ENCODE measurements at regions not wholly inside any gene's neighbourhood (a gene's known extent, or its start where the extent isn't known, plus 50 kb on each side); places are given as distances from the start of the nearest gene placed in this dataset.

DNA sequence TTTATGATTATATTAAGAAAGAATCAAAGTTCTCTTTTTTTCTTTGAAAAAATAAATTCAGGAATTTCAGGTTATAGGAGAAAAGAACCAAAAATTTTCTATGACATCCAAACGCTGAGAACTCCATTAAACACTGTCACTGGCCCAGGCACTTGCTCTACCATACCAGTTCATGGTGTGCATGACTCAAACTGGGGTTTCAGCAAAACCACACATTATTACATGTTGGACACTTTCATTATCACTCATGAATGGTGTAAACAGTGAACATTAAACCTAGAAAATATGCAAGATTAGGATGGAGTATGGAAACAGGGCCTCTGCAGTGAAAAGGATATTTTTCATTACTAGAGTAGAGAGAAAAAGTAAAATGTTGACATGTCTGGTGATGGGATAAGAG lies 369.9 kb upstream of the FAM174A start (continued):
- no peak for TF ChIP-seq RAD21 (IDR thresholded peaks at IDR 0.05; ENCODE audit: low read depth)
- TF ChIP-seq MAX (IDR thresholded peaks at IDR 0.05): no peak
- TF ChIP-seq POLR2AphosphoS5 (IDR thresholded peaks at IDR 0.05; ENCODE audit: low read depth, low read length): no peak
- TF ChIP-seq POLR2A (IDR thresholded peaks at IDR 0.05; ENCODE audit: borderline replicate concordance, extremely low read depth, insufficient read depth, insufficient read length): no peak
- no peak for TF ChIP-seq CTCF (IDR thresholded peaks at IDR 0.05 in 2 of 3, conservative IDR thresholded peaks at IDR 0.05 in 1 of 3; ENCODE audit: borderline replicate concordance in 1 of 3, insufficient read depth in 1 of 3, low read depth in 2 of 3, low read length in 2 of 3)
- TF ChIP-seq SIN3A (IDR thresholded peaks at IDR 0.05; ENCODE audit: low read depth): no peak

- intact Hi-C loops (cut with micrococcal nuclease): no loop called here
- Histone ChIP-seq H3K79me2 (ENCODE audit: insufficient read depth, low read length) (no peaks in the 10 kb centered on the region), H3K27me3 (ENCODE audit: insufficient read depth, low read length) (no peaks in the 10 kb centered on the region), H3K27ac (ENCODE audit: low read depth, low read length) (no peak overlapping the region), H3K9ac (ENCODE audit: low read length) (no peak overlapping the region), H3K4me2 (ENCODE audit: low read length) (no peak overlapping the region), H3K9me2 (ENCODE audit: insufficient read depth) (no peaks in the 10 kb centered on the region), H3K4me3 (replicated peaks in 1 of 2; ENCODE audit: low read depth in 1 of 2, low read length in 2 of 2) (no peak overlapping the region), H2AFZ (ENCODE audit: low read depth, low read length, poor library complexity, severe bottlenecking) (no peak overlapping the region), H3K4me1 (ENCODE audit: control insufficient read depth in 1 of 2, insufficient read depth in 2 of 2, low read length in 2 of 2) (no peaks in the 10 kb centered on the region), H3K9me3 (ENCODE audit: control insufficient read depth in 1 of 2, insufficient read depth in 1 of 2, low read depth in 1 of 2, low read length in 2 of 2) (no peaks in the 10 kb centered on the region; a peak in 1 of 4 replicates), H4K20me1 (ENCODE audit: insufficient read depth) (no peaks in the 10 kb centered on the region), H3K36me3 (ENCODE audit: control insufficient read depth in 1 of 2, insufficient read depth in 2 of 2, low read length in 2 of 2) (no peaks in the 10 kb centered on the region)
- ChIA-PET CTCF (no interaction called here), RAD21 (ENCODE audit: low non-redundant PET in 1 of 2, low total read pairs in 2 of 2, uncharacterized antibody in 2 of 2, unreplicated experiment in 2 of 2) (no interaction called here), POLR2A (no interaction called here)
- no peak for DNase-seq (ENCODE audit: low read depth, low spot score)
- no TSS peak for BruUV-seq (replicated peaks)
- no peak for TF ChIP-seq POLR2A (IDR thresholded peaks at IDR 0.05; ENCODE audit: borderline replicate concordance, extremely low read depth, insufficient read depth, insufficient read length)
- no peak for TF ChIP-seq EZH2phosphoT487 (IDR thresholded peaks at IDR 0.05; ENCODE audit: borderline replicate concordance)
- TF ChIP-seq RAD21 (IDR thresholded peaks at IDR 0.05; ENCODE audit: low read depth): no peak
- no peak for TF ChIP-seq CEBPB (IDR thresholded peaks at IDR 0.05; ENCODE audit: low read depth)
- 0 out of 2 replicates have a peak, but pooled peaks have one; percentile 36 for TF ChIP-seq CBX3 (IDR thresholded peaks at IDR 0.05; ENCODE audit: low read depth)
- no peak for TF ChIP-seq JUND (IDR thresholded peaks at IDR 0.05)
- no peak for ATAC-seq
These were observed 373.3 kb upstream of the FAM174A start for GRCh38 chr5:100161868-100162267.
